ENCODE measurements at regions not wholly inside any gene's neighbourhood (a gene's known extent, or its start where the extent isn't known, plus 50 kb on each side); places are given as distances from the start of the nearest gene placed in this dataset.

DNA sequence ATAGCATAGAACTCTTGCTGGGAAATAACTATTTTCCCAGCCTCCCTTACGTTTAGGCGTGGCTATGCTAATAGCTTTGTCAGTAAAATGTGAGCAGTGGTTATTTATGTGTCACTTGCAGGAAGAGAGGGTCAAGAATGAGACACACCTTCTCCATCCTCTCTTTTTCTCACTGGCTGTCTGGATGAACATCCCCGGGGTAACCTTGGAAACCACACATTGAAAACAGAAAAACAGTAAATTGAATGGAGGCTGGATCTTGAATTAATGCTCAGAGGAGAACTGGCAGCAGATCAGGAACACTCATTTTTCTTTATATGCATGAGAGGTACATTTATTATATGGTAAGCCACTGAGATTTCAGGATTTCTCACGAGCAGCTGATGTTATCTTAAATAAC is 127.6 kb downstream of the DNAJB9 start:
- DNase-seq (ENCODE audit: low read depth) = no peak

DNA sequence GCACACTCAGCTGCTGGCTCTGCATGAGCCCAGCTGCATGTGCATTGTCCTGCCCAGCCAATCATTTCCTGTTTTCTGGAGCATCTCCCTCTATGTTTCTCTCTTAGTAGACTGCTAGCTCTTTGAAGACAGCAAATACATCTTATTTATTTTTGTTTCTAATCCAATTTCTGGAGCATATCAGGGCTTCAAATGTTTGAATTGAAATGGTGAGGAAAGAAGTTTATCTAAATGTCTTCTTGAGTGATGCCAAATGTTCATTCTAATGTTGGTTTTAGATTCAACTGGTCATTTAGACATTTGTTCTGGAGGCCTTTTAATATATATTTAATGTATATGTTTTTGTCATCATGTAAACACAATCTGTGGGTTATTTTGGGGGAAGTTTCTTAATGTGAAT is 141.9 kb downstream of the DNAJB9 start:
- no peak for DNase-seq (ENCODE audit: low read depth)

DNA sequence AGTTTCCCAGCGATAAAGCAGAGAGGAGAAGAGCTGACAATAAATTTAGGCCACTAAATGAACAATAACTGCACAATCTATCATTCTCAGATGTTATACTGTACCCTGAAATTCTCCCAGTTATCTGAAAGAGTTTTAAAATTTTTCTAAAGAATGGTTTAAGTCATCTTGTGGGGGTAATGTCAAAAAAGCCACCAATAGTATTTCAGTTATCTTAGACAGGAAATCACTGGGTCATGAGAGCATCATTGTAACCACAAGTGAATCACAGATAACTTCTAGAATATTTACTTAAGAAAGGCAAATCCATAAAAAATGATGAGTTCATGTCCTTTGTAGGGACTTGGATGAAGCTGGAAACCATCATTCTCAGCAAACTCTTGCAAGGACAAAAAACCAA is 147.1 kb downstream of the DNAJB9 start:
- peak; percentile 9 for DNase-seq (ENCODE audit: low read depth)

- no peak for DNase-seq (ENCODE audit: low read depth)
Measured at GRCh38 chr7:108717781-108718180, 148.1 kb downstream of the DNAJB9 start.

DNA sequence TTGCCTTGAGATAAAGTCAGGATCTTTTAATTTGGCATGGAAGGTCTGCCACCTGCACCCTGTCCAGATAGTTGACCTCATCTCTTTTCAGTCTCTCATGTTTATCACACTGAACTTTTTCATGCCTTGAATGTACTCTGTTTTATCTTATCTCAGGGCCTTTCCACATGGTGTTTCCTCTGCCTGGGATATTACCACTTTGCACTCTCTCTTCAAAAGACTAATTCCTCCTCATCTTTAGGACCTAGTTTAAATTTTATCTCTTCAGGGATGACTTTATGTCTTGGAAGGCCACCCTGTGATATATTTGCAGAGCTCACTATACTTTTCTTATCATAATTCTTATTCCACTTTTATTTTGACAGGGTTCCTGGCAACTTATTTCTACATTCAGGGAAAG is 150.0 kb downstream of the DNAJB9 start:
- DNase-seq (ENCODE audit: low read depth) = no peak

DNA sequence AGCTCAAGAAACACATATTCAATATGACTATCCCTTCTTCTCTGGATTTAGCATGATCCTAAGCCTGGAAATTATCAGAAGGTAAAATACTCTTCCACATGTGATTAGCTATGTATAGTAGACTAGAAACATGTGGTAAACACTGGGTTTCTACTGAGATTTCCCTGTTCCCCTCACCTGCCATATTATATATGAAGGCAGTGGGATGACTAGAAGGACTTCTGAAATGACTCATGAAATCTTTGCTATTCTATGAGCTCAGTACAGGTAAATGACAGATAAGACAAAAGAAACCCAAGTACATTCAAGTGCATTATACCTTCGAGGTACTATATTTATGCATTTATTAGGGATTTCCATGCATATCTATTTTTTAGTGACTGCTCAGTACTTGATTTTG is 152.9 kb downstream of the DNAJB9 start:
- DNase-seq (ENCODE audit: low read depth) = no peak

DNA sequence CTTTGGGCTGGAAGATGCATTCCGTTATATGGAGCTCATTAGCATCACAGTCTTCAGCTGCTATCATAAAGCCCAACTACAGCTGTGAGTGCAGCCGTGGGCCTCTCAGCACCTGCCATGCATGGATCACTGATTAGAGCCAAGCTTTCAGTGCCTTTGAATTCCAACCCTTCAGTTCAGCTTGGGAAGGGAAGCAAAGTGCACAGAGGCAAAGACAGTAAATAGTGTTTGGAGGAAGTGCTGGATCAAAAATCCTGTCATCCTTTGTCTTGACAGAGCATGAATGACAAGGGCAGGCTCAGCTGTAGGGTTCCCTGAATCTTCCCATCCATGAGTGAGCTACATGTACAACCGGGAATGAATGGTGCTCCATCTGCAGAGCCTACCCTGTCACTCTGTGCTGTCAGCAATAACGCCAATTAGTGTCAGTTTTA is 153.7 kb downstream of the DNAJB9 start:
- DNase-seq (ENCODE audit: low read depth) = no peak

- no peak for DNase-seq (ENCODE audit: low read depth)
Measured at GRCh38 chr7:108724251-108725100, 154.8 kb downstream of the DNAJB9 start.

- no peak for DNase-seq (ENCODE audit: low read depth)
Measured at GRCh38 chr7:108735814-108736213, 166.1 kb downstream of the DNAJB9 start.

- no peak for DNase-seq (ENCODE audit: low read depth)
Measured at GRCh38 chr7:108736221-108736891, 166.7 kb downstream of the DNAJB9 start.

DNA sequence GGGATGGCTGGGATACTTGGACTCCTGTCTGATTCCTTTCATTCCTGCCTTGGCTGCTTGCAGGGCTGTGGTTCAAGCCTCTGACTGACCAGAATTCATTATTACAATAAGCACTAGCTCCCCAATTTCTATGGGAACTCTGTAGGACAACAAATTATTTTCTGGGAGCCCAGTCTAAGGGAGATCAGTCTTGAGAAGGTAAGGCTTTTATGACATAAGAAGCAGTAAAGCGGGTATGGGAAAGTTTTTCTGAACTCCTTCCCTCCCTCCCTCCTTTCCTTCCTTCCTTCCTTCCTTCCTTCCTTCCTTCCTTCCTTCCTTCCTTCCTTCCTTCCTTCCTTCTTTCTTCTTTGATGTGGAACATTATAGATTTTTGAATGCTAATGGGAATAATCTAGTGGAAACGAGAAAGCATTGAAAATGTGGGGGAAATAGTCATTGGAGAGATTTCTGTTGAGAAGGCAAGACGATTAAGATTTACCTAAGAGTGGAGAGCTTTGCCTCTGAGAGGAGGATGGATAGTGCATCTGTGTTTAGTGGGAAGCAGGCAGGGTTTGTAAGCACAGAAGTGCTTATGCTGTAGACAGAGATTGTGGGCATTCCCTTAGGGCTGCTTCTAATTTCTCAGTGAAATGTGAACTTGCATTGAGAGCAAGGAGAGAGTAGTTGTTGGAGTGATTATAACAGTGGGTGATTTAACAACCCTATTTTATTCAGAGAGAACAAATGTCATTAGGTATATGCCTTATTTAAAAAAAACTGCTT is 201.5 kb downstream of the DNAJB9 start:
- no peak for DNase-seq (ENCODE audit: low read depth)

GRCh38 chr7:108771853-108772252 is 202.2 kb downstream of the DNAJB9 start:
- no peak for DNase-seq (ENCODE audit: low read depth)

DNA sequence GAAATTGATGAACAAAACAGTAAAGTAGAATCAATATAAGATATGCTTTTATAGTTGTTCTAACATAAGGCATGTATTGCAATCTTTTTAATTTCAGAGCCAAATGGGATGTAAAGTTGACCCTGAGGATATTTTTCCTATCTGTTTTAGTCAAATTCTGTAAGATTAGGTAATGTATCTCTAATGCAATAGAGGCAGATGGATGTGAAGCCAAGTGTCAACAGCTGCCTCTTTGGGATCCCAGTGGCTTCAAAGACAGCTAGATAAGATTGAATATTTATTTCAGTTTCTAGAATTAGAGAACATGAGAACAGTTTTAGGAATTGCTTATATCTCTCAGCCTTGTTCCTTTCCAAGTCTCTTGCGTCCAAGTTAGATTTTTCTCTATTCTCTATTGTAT is 208.3 kb downstream of the DNAJB9 start:
- no peak for DNase-seq (ENCODE audit: low read depth)

- DNase-seq (ENCODE audit: low read depth) = no peak
Measured at GRCh38 chr7:108789451-108789850, 219.8 kb downstream of the DNAJB9 start.

GRCh38 chr7:108794466-108794865 is 224.8 kb downstream of the DNAJB9 start:
- DNase-seq (ENCODE audit: low read depth) = no peak

DNA sequence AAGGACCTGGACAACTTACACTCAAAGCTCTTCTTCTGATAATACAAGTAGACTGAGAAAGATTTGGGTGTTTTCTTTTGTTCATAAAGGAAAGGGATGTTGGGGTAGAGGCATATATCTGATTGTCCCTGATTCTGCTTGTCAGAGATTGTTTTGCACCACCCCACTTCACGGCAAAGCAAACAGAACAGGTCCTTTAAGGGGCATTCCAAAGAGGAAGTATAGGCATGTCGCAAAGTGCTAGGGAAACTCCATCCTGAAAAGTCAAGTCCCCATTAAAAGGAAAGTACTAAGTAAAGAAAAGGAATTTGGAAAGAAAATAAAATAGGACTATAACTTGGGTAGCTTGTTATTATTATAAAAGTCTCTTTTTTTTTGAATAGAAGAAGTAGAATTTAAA is 233.0 kb downstream of the DNAJB9 start:
- no peak for DNase-seq (ENCODE audit: low read depth)

GRCh38 chr7:108805808-108806397 is 236.2 kb downstream of the DNAJB9 start:
- peak; percentile 1 for DNase-seq (ENCODE audit: low read depth)

DNA sequence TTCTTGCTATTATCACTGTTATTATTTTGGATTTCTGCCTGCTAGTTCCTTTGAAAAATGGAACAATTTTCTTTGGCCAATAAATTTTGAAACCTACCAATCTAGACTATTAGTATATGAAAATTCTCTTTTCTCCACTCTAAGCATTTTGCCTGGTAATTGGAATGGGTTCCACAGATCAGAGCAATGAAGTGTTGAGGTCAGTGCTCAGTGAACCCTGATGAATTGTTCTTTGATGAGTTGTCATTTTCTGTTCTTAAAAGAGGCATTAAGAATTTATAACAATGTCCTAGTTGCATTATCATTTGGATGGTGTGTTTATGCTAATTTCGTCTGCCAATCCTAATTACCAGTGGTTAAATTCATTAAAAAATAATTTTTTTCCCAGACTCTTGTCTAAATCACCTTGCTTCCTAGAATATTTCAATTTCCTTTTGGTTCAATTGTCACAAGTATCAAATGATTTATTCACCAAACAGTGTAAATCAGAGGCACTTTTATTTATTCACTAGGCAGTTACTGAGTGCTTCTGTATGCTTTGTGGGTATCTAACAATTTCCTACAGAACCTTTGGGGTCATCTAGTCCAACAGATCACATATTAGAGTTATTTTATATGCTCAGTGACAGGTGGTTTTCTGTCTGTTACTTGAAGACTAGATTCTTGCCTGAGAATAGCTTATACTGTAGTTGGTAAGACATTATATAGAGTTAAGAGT is 239.0 kb downstream of the DNAJB9 start:
- no peak for DNase-seq (ENCODE audit: low read depth)

DNA sequence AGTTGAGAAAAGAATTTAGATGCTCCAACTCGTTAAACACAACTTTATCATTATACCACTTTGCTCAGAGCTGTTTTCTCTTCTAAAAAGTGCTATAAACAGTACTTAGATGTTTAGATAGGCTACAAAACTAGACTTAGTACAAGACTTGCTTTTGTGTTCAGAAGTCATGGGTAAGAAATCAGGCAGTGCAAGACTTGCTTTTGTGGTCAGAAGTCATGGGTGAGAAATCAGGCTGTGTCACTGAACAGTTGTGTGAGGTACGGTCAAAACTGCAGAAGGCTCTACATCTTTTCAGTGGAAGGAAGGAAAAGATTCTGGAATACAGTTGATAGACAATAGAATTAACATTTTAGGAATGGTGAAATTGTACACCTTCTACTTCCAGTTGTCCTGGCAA is 239.7 kb downstream of the DNAJB9 start:
- no peak for DNase-seq (ENCODE audit: low read depth)

DNA sequence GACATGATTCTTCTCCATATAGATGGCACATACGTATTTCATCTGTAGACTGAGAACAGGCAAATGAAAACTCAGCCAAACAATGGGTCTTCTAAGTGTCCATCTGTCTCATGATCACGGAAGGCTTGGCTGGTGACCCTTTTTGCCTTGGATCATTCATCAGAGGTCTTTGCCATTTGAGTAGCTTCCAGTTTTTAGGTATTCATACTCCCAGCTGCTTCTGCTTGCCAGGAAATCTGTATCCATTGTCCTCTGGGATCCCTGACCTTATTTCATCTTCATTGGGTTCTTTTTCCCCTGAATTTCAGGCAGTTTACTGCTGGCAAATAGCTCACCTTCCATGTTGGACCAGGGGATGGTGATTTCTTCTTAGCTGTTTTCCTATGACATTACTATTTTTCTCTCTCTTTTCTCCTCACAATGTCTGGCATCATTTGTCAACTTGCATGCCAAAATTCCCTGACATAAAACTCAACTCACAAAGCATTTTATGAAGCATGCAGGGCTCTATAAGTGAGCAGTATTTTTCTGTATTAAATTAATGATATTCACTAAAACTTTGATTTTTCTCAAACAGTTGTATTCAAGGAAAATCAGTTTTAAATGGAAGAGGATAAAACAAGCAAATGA is 241.2 kb downstream of the DNAJB9 start:
- no peak for DNase-seq (ENCODE audit: low read depth)

All from LHCN-M2 (cell line).